KMS-11 (cell line): ENCODE measurements at regions not wholly inside any gene's neighbourhood (a gene's known extent, or its start where the extent isn't known, plus 50 kb on each side); places are given as distances from the start of the nearest gene placed in this dataset.

Experiments
- H2AFZ ChIP-seq: fragments of 200-600 bp; sonication (generic); 2 replicates; pipeline ENCODE4 v1.6.1; 2016; ENCODE audit warnings: antibody characterized with exemption, mixed run types, low read depth
- H3K27ac ChIP-seq: fragments of 200-600 bp; sonication (generic); 2 replicates; pipeline ENCODE4 v1.6.1; 2016; ENCODE audit warnings: mild to moderate bottlenecking, mixed run types
- H3K27me3 ChIP-seq: fragments of 200-600 bp; sonication (generic); 2 replicates; pipeline ENCODE4 v1.6.1; 2017; ENCODE audit warnings: mild to moderate bottlenecking, low read depth, mixed run types, moderate library complexity; ENCODE audit not compliant: insufficient read depth
- H3K36me3 ChIP-seq: fragments of 200-600 bp; sonication (generic); 2 replicates; pipeline ENCODE4 v1.6.1; 2017; ENCODE audit warnings: mild to moderate bottlenecking, mixed run types; ENCODE audit not compliant: insufficient read depth
- H3K4me1 ChIP-seq: fragments of 200-600 bp; sonication (generic); 2 replicates; pipeline ENCODE4 v1.6.1; 2016; ENCODE audit warnings: mild to moderate bottlenecking, low read depth, mixed run types; ENCODE audit not compliant: poor library complexity, severe bottlenecking
- H3K4me2 ChIP-seq: fragments of 200-600 bp; sonication (generic); 2 replicates; pipeline ENCODE4 v1.7.0; 2016; ENCODE audit warnings: mild to moderate bottlenecking, mixed run types
- H3K4me3 ChIP-seq: fragments of 200-600 bp; sonication (generic); IDR thresholded peaks from 2 replicates; pipeline ENCODE4 v1.6.1; 2017; ENCODE audit warnings: low read depth, low read length, mixed read lengths; ENCODE audit not compliant: insufficient read depth
- H3K79me2 ChIP-seq: fragments of 200-600 bp; sonication (generic); 2 replicates; pipeline ENCODE4 v1.6.1; 2016; ENCODE audit warnings: low read depth, mixed run types; ENCODE audit not compliant: insufficient read depth
- H3K9ac ChIP-seq: fragments of 200-600 bp; sonication (generic); 2 replicates; pipeline ENCODE4 v1.6.1; 2016; ENCODE audit warnings: mild to moderate bottlenecking, mixed run types
- H4K20me1 ChIP-seq: fragments of 200-600 bp; sonication (generic); 2 replicates; pipeline ENCODE4 v1.6.1; 2016; ENCODE audit warnings: mild to moderate bottlenecking, mixed run types; ENCODE audit not compliant: insufficient read depth
- TF ChIP-seq, protein P1 (sequence below): fragments of 200-600 bp; sonication (generic); conservative IDR thresholded peaks from 2 replicates; pipeline ENCODE4 v1.6.1; 2017; ENCODE audit warnings: low read depth, mild to moderate bottlenecking, antibody characterized with exemption, low read length, moderate library complexity, mixed read lengths

DNA sequence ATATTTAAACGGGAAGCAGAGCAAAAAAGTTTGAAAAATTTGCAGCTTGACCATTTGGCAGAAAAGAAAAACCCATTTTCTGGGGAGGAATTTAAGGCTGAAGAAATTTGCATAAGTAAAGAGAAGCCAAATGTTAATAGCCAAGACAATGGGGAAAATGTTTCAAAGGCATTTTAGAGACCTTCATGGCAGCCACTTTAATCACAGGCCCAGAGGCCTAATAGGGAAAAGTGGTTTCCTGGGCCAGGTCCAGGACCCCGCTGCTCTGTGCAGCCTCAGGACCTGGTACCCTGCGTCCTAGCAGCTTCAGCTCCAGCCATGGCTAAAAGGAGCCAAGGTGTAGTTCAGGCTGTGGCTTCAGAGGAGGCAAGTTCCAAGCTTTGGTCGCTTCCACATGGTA lies 507.3 kb downstream of the SLCO4C1 start:
- TF ChIP-seq, protein P1, sequence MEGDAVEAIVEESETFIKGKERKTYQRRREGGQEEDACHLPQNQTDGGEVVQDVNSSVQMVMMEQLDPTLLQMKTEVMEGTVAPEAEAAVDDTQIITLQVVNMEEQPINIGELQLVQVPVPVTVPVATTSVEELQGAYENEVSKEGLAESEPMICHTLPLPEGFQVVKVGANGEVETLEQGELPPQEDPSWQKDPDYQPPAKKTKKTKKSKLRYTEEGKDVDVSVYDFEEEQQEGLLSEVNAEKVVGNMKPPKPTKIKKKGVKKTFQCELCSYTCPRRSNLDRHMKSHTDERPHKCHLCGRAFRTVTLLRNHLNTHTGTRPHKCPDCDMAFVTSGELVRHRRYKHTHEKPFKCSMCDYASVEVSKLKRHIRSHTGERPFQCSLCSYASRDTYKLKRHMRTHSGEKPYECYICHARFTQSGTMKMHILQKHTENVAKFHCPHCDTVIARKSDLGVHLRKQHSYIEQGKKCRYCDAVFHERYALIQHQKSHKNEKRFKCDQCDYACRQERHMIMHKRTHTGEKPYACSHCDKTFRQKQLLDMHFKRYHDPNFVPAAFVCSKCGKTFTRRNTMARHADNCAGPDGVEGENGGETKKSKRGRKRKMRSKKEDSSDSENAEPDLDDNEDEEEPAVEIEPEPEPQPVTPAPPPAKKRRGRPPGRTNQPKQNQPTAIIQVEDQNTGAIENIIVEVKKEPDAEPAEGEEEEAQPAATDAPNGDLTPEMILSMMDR: no peak
- no peak overlapping the region for H3K9ac ChIP-seq
- H3K4me3 ChIP-seq: no peak overlapping the region
- H3K36me3 ChIP-seq: no peaks in the 10 kb centered on the region
- no peaks in the 10 kb centered on the region for H3K27me3 ChIP-seq
- H3K4me2 ChIP-seq: no peak overlapping the region
- no peak overlapping the region for H2AFZ ChIP-seq
- no peaks in the 10 kb centered on the region for H3K79me2 ChIP-seq
- H3K27ac ChIP-seq: no peak overlapping the region
- H3K4me1 ChIP-seq: no peaks in the 10 kb centered on the region
- no peaks in the 10 kb centered on the region for H4K20me1 ChIP-seq

DNA sequence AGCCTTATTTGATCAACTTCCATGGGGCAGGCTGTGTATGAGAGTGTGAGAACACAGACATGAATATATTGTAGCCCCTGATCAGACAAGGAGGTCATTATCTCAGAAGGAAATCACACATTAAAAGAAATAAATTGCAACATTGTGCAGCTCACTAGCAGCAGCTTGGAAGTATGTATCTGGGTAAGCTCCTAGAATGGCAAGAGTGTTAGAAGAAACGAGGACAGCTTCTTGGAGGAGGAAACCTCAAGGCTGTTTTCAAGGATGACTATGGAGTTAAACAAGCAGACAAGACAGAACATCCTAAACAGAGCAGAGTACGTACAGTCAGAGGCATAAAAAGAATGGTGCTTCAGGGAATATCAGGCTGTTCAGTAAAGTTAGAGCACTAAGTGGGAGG lies 511.0 kb downstream of the SLCO4C1 start:
- Histone ChIP-seq H3K9ac (no peak overlapping the region), H2AFZ (no peak overlapping the region), H3K4me2 (no peak overlapping the region), H3K4me3 (no peak overlapping the region), H4K20me1 (no peaks in the 10 kb centered on the region), H3K27ac (no peak overlapping the region), H3K4me1 (no peaks in the 10 kb centered on the region), H3K36me3 (no peaks in the 10 kb centered on the region), H3K27me3 (no peaks in the 10 kb centered on the region), H3K79me2 (no peaks in the 10 kb centered on the region)
- TF ChIP-seq, protein P1: no peak

DNA sequence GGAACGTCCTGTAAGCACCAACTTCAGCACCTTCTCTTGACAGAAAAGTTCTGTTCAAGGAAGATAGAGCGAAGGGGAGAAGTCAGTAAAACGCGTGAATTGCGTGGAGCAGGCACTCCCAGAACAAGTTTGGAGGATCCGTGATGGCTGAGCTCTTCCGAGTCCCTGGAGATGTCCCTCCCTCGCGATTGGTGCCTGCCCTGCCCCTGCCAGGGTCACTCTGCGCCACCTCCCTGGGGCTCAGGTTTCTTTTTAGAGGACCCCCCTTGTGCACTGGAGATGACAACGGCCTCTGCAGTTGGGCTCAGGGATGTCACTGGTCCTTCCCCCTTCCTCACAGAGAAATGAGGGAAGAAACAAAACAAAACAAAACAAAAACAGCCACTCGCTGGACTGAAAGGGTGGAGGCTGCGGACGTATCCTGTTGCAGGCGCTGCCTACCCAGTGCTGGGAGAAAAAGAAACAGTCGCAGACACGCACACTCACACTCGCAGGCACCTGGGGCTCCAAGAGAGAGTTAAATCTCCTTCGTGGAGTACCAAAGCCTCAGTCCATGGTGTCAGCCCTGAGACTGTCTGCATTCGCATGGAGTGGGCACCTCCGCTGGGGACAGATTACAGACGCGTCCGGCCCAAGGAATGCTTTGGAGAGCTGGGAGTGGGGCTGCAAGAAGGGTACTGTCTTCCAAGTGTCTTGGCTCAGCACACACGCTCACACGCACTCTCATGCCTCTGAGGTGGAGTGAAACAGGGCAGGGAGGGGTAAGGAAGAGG lies 512.7 kb downstream of the SLCO4C1 start:
- H3K27ac ChIP-seq: no peak overlapping the region
- H3K27me3 ChIP-seq: no peaks in the 10 kb centered on the region
- no peaks in the 10 kb centered on the region for H3K4me1 ChIP-seq
- H2AFZ ChIP-seq: no peak overlapping the region
- H3K79me2 ChIP-seq: no peaks in the 10 kb centered on the region
- H4K20me1 ChIP-seq: no peaks in the 10 kb centered on the region
- no peak overlapping the region for H3K4me2 ChIP-seq
- TF ChIP-seq, protein P1: no peak
- no peak overlapping the region for H3K9ac ChIP-seq
- H3K4me3 ChIP-seq: no peak overlapping the region
- H3K36me3 ChIP-seq: no peaks in the 10 kb centered on the region

DNA sequence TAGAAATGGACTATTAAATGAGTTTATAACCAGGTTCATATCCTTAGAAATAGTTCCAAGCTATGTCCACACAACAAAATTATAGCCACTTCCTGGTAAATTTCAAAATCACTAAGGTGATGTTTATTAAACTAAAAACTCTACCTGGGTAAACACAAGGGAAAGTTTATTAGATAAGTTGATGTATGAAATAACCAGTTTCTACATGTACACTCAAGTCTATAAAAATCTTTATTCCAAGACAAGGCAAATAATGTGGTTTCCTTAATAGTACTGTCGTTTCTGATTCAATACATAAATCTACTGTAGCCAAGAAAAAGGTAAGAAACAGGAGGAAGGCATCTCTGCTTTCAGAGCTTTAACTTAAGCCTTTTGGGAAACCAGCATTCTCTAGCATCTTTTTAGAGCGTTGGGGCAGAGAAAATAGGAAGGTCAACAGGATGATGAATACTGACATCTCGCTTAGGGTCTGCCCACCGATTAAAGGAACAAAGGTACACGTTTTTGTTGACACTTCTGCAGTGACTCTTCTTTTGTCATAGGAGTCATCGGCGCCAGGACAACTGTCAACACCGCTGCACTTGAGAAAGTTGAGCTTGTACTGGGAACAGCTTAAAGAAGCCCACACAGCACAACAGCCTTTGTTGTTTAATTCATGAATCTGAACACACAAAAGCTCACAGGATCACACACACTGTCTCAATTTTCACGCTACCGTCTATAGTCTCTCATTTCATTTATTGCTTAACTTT lies 513.6 kb downstream of the SLCO4C1 start:
- no peak overlapping the region for H3K27ac ChIP-seq
- no peak overlapping the region for H2AFZ ChIP-seq
- no peaks in the 10 kb centered on the region for H3K4me1 ChIP-seq
- H3K4me3 ChIP-seq: no peak overlapping the region
- no peaks in the 10 kb centered on the region for H3K79me2 ChIP-seq
- H3K36me3 ChIP-seq: no peaks in the 10 kb centered on the region
- TF ChIP-seq, protein P1: no peak
- no peaks in the 10 kb centered on the region for H4K20me1 ChIP-seq
- no peak overlapping the region for H3K9ac ChIP-seq
- H3K4me2 ChIP-seq: no peak overlapping the region
- H3K27me3 ChIP-seq: no peaks in the 10 kb centered on the region
